Activated T-cell treated with anti-CD3 and anti-CD28 coated beads for 4 hours (primary cell): ENCODE measurements at regions not wholly inside any gene's neighbourhood (a gene's known extent, or its start where the extent isn't known, plus 50 kb on each side); places are given as distances from the start of the nearest gene placed in this dataset.
"Not testable (repeated sequence)": the region's sequence is repeated elsewhere in the genome, so short reads cannot be mapped to it uniquely, and the experiment has no call there.

ENCODE experiments used
- DNase-seq: peaks from one replicate; pipeline ENCODE4 v3.0.0-alpha.2; 2020

GRCh38 chr10:83522456-83522855 lies 616.9 kb upstream of the GHITM start:
- DNase-seq = no peak

DNA sequence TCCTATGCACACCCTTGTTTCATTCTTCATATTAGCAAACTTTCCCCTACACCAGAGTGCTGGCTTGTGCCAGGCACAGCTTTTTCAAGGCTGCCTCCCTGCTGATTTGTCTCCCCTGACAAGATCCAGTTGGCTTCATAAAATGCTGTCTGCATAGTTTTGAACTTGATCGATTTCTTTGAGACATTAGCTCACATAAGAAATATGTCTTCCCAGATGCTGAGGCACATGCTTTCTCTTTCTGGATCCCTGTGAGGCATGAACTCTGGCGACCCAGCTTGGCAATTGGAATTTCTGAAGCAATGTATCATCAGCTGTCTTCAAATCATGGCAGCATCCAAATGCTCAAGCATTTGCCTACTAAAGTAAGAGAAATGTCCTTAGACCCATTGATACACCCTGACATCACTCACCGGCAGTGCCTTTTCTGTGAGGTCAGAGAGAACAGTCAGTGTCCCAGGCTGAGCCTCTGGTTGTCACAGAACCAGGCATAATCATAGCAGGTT lies 616.4 kb upstream of the GHITM start:
- no peak for DNase-seq

DNA sequence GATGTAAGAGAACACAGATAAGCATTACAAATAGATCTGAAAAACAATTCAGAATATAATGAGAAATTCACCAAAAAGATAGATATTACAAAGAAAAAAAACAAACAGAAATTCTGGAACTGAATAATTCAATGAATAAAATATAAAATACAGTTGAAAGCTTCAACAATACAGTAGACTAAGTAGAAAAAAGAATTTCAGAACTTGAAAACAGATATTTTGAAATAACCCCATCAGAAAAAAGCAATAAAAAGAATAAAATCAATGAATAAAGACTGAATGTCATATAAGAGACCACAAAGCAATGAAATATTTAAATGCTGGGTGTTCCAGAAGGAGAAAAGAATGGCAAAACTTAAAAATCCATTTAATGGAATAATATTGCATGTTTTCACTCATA lies 611.4 kb upstream of the GHITM start:
- no peak for DNase-seq

GRCh38 chr10:83533290-83533689 lies 606.0 kb upstream of the GHITM start:
- no peak for DNase-seq

DNA sequence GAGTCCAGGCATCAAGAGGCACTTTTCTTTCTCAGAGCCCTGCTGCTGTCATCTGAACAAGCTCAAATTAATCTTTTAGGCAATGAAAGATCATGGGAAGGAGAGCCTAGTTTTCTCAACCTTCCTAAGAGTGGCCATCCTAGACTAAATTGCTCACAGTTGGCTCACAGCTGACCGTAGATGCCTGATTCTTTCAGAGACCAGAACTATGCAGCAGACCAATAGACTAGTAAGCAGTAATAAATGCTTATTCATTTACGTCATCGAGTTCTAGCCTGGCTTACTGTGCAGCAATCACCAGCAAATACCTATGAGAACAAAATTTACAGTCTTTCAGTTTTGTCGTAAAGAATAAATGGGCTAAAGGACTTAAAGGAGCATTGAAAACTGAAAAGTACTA lies 602.9 kb upstream of the GHITM start:
- no peak for DNase-seq

DNA sequence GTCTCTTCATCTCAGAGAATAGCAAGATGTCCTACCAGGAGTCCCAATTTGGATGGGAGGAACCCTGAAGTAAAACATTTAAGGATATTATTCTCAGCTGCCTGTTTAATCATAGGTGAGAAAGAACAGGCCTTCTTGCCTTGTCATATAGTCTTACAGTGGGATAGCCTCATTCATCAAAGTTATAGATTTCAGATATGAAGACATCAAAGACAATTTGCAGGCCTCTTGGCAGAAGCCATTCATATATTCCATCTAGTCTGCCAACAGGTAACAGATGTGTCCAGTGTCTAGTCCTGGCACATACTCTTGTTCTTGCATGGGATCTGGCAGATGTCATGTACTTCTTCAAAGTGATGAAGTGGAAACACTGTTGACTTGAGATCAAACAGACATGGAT lies 601.3 kb upstream of the GHITM start:
- no peak for DNase-seq

- DNase-seq = no peak
Observed at GRCh38 chr10:83539528-83540308, 599.6 kb upstream of the GHITM start.

- no peak for DNase-seq
Observed at GRCh38 chr10:83541046-83541445, 598.3 kb upstream of the GHITM start.

DNA sequence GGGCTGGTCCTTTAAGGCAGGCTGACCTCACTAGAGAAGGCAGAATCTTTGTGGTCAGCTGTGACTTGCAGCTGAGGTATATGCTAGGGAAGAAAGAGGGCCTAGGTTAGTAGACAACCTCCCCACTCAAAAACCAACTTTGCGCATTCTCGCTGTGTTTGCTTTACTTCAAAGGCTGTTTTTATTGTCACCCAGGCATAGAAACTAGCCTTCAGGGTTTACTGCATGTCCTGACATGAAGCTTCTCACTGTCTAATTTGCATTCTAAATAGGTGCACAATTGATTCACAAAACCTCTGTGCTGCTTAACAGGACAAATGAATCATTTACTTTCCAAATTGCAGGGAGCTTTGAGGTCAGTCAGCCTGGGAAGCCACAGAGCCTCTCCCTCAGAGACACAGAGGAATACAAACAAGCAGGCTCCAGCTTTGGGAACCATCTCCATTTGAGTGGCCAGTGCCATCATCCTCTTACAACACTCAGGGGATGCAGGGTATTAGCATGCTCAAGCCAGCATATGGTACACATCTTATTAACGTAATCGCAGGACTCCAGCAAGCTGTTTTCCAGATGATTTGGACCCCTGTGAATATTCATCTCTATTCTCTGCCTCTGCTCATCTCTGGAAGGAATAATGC lies 596.4 kb upstream of the GHITM start:
- DNase-seq = no peak

DNA sequence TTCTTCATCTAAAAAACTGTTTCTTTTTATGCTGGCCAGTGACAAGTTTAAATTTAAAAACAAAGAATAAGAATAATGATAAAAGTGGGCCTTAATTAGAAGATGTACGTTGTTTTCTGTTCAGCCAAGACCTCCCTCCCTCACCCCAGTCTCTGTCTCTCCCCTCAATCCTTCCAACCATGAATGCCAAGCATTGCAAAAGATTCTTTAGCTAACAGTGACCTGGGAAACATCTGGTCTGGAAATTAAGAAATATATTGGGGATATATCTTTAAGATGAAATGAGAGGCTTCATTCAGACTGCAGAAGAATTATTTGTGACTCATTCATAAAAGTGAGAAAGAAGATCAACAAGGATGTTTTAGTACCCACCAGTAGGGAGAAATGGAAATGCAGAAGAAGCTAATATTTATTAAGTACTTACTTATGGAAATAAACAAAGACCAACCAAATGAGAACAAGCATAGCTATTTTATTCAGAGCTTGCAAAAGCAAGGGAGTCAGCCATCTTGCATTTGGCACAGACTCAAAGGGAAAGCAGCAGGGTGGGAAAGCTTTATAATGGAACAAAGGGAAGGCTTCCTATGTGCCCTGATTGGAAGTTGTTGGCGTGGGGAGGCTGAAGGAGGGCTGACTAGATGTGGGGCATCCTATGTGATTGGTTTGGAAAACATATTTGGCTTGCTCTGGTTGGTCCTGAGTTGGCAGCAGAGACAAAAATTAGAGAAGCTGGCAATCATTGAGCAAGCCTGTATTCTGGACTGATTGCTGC lies 595.4 kb upstream of the GHITM start:
- no peak for DNase-seq

DNA sequence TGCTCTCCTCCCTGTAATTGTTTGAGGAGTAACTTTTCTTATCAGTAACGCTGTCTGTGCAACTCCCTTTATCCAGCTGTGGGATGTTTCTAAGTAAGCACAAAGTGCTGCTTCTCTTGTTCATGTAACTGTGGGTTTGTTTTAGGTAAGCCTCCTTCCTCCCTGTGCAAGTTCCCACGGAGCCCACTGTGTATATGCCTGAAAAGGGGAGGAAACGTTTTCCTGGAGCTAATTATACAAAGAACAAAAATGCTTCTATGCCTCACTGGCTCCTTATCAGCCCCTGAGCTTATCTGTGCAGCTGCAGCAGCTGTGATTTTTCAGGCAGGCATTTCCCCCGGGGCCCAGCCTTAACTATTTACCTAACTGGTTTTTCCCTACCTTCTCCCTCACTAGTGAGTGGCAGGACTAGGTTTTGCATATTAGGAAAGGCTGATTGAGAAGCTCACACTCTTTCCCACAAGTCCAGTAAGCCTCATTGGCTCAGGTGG lies 593.4 kb upstream of the GHITM start:
- no peak for DNase-seq

- not testable (repeated sequence) for DNase-seq
Observed at GRCh38 chr10:83551190-83551589, 588.1 kb upstream of the GHITM start.

DNA sequence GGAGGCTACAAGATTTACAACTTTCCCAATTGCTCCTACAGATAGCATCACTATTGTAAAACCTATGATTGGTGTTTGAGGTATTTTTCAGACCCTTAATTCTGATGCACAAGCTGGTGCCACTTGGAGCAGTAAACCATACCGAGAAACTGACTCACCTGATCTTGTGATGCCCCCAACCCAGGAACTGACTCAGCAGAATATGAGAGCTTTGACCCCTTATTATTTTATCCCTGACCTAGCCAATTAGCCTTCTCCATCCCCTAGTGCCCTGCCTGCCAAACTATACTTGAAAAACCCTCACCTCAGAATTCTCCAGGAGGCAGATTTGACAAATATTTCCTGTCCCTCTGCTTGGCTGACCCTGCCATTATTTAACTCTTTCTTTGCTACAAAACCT lies 585.9 kb upstream of the GHITM start:
- no peak for DNase-seq

- DNase-seq = no peak
Observed at GRCh38 chr10:83555264-83555663, 584.0 kb upstream of the GHITM start.

- DNase-seq = no peak
Observed at GRCh38 chr10:83562381-83562780, 576.9 kb upstream of the GHITM start.

GRCh38 chr10:83564889-83565588 lies 574.3 kb upstream of the GHITM start:
- DNase-seq = no peak

GRCh38 chr10:83572036-83572435 lies 567.3 kb upstream of the GHITM start:
- no peak for DNase-seq

DNA sequence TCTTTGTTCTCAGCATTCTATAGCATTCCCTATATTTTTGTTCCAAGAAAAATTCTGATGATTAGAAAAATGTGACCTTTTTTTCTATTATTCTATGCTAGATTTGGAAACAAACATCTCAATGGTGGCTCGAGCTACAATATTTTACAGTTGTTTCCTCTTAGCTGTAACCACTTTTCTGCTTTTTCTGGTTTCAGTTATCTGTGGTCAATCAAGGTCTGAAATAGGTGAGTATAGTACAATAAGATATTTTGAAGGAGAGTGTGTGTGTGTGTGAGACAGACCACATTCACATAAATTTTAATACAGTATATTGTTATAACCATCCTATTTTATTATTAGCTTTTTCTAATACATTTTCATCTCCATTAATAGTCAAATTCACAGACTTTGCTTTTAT lies 564.5 kb upstream of the GHITM start:
- no peak for DNase-seq

GRCh38 chr10:83577421-83577820 lies 561.9 kb upstream of the GHITM start:
- DNase-seq = no peak

- no peak for DNase-seq
Observed at GRCh38 chr10:83580373-83581012, 558.8 kb upstream of the GHITM start.

GRCh38 chr10:83582407-83583095 lies 556.8 kb upstream of the GHITM start:
- DNase-seq = no peak

- DNase-seq = no peak
Observed at GRCh38 chr10:83585686-83586085, 553.6 kb upstream of the GHITM start.
